GM12873 (cell line): ENCODE measurements at regions not wholly inside any gene's neighbourhood (a gene's known extent, or its start where the extent isn't known, plus 50 kb on each side); places are given as distances from the start of the nearest gene placed in this dataset.

Experiments used
- CTCF ChIP-seq: IDR thresholded peaks from 2 replicates; pipeline ENCODE4 v1.5.1; 2012; ENCODE audit warnings: low read depth, mild to moderate bottlenecking, moderate library complexity, low read length, control low read depth; ENCODE audit not compliant: insufficient read depth; ENCODE audit errors: missing control alignments

GRCh38 chr5:74530326-74531050 is 110.0 kb downstream of the ENC1 start:
- TF ChIP-seq CTCF = no peak

GRCh38 chr5:74529101-74529500 is 111.4 kb downstream of the ENC1 start:
- no peak for TF ChIP-seq CTCF

DNA sequence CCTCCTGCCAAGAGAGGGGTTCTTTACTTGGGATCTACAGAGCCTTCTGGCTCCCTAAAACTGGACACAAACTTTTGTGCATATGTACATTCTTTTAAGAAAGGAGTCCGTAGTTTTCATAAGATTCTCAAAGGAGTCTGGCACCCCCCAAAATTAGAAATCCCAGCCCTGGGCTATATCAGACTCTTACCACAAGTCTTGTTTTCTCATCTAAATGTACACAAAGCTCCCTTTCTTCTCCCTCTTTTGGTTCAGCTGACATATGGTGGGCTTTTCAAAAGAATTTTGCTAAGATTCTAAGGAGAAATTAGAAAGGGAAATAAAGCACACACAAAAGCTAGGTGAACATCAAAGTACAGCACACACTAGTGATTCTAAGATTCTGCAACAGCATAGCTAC is 114.4 kb downstream of the ENC1 start:
- no peak for TF ChIP-seq CTCF

DNA sequence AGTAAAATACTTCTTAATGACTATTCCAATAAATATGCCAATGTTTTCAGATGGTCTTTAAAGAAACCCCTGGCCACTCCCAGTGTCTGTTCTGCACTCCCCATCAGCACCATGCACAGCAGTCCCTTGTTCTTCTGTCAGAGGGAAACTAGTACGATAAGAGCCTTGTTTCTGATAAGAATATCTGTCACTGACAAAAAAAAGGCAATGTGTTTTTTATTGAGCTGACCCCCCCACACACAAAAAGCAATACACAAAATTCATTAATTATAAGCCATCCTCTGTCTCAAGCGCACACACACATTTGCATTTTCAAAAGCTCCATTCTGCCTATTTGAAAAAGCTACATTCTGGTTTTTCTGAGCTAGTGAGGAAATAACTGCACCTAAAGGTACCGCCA is 119.1 kb downstream of the ENC1 start:
- no peak for TF ChIP-seq CTCF

DNA sequence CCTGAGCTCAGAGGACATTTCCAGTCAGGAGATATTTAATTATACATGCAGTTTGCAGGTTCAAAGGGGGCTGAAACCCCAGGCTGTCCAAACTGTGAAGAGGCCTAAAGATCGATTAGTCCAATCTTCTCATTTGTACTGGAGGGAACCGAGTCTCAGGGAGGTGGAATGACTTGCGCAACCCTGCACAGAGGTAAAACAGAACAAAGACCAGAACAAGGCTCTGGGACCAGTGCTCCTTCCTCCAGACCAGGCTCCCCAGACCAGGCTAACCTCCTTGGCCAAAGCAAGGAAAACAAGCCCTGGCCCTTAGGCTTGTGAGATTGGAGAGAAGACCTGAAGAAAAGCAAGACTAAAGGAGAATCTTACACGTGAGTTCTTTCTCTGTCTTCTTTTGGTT is 120.8 kb downstream of the ENC1 start:
- no peak for TF ChIP-seq CTCF

DNA sequence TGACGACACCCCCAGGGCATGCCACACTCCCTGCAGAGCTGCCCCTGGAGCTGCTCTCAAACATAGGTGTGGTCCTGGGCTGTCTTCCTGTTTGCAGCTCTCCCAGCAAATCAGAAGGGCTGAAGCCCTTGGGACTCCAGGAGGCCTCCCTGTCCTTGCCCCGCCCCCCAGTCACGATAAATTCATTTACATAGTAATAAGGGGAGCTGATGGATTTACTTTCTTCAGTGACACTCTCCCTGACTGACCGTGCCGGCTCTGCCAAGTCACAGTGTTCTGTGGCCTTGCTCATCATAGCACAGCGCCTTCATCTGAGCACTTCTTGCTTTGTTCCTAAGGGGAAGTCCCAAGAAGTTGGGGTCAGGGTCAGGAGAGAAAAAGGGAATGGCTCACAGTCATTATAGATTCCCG is 121.4 kb downstream of the ENC1 start:
- no peak for TF ChIP-seq CTCF

GRCh38 chr5:74517700-74518099 is 122.8 kb downstream of the ENC1 start:
- no peak for TF ChIP-seq CTCF
